ENCODE measurements at regions not wholly inside any gene's neighbourhood (a gene's known extent, or its start where the extent isn't known, plus 50 kb on each side); places are given as distances from the start of the nearest gene placed in this dataset.

- CTCF ChIA-PET, result no interaction called here
- DNase-seq, result no peak
- TF ChIP-seq, protein P1, sequence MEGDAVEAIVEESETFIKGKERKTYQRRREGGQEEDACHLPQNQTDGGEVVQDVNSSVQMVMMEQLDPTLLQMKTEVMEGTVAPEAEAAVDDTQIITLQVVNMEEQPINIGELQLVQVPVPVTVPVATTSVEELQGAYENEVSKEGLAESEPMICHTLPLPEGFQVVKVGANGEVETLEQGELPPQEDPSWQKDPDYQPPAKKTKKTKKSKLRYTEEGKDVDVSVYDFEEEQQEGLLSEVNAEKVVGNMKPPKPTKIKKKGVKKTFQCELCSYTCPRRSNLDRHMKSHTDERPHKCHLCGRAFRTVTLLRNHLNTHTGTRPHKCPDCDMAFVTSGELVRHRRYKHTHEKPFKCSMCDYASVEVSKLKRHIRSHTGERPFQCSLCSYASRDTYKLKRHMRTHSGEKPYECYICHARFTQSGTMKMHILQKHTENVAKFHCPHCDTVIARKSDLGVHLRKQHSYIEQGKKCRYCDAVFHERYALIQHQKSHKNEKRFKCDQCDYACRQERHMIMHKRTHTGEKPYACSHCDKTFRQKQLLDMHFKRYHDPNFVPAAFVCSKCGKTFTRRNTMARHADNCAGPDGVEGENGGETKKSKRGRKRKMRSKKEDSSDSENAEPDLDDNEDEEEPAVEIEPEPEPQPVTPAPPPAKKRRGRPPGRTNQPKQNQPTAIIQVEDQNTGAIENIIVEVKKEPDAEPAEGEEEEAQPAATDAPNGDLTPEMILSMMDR (IDR thresholded peaks at IDR 0.05; ENCODE audit: insufficient read depth in 1 of 2, low read depth in 1 of 2, low read length in 1 of 2, severe bottlenecking in 1 of 2, unreplicated experiment in 1 of 2), result no peak
- POLR2A ChIA-PET, result no interaction called here
- Mint-ChIP-seq H3K36me3 (ENCODE audit: insufficient read depth, unreplicated experiment) (no peaks in the 10 kb centered on the region), H3K4me3 (ENCODE audit: unreplicated experiment) (no peak overlapping the region), H3K27me3 (ENCODE audit: insufficient read depth, unreplicated experiment) (peaks cover 11% of the 10 kb centered on the region), H3K4me1 (ENCODE audit: low read depth, unreplicated experiment) (no peaks in the 10 kb centered on the region), H3K9me3 (ENCODE audit: unreplicated experiment) (no peaks in the 10 kb centered on the region), H3K27ac (ENCODE audit: unreplicated experiment) (no peak overlapping the region)
- Histone ChIP-seq H3K4me3 (ENCODE audit: low read depth, low read length) (no peak overlapping the region), H3K27me3 (replicated peaks; ENCODE audit: control insufficient read depth, insufficient read depth, low read length) (no peaks in the 10 kb centered on the region), H3K36me3 (ENCODE audit: control insufficient read depth, insufficient read depth, low read length) (no peaks in the 10 kb centered on the region), H3K4me1 (no peaks in the 10 kb centered on the region), H3K9me3 (no peaks in the 10 kb centered on the region)
- intact Hi-C loops (cut with micrococcal nuclease; ENCODE audit: unreplicated experiment), result no loop called here
- BruUV-seq (replicated peaks), result no TSS peak
Measured at GRCh38 chr1:163933437-163933836, 611.7 kb downstream of the NUF2 start.

GRCh38 chr1:163935738-163936374 lies 614.1 kb downstream of the NUF2 start:
- TF ChIP-seq, protein P1 (IDR thresholded peaks at IDR 0.05; ENCODE audit: insufficient read depth in 1 of 2, low read depth in 1 of 2, low read length in 1 of 2, severe bottlenecking in 1 of 2, unreplicated experiment in 1 of 2), result no peak
- H3K9me3 ChIP-seq, result no peaks in the 10 kb centered on the region
- no TSS peak for BruUV-seq (replicated peaks)
- no peak overlapping the region for H3K4me3 ChIP-seq (ENCODE audit: low read depth, low read length)
- H3K4me1 ChIP-seq, result no peaks in the 10 kb centered on the region
- no peak overlapping the region for H3K4me3 Mint-ChIP-seq (ENCODE audit: unreplicated experiment)
- H3K27me3 Mint-ChIP-seq (ENCODE audit: insufficient read depth, unreplicated experiment), result peaks cover 11% of the 10 kb centered on the region
- no peak for DNase-seq
- no peaks in the 10 kb centered on the region for H3K36me3 ChIP-seq (ENCODE audit: control insufficient read depth, insufficient read depth, low read length)
- ChIA-PET CTCF (no interaction called here), POLR2A (no interaction called here)
- H3K9me3 Mint-ChIP-seq (ENCODE audit: unreplicated experiment), result no peaks in the 10 kb centered on the region
- no peak overlapping the region for H3K27ac Mint-ChIP-seq (ENCODE audit: unreplicated experiment)
- intact Hi-C loops (cut with micrococcal nuclease; ENCODE audit: unreplicated experiment), result no loop called here
- H3K4me1 Mint-ChIP-seq (ENCODE audit: low read depth, unreplicated experiment), result no peaks in the 10 kb centered on the region
- no peaks in the 10 kb centered on the region for H3K27me3 ChIP-seq (replicated peaks; ENCODE audit: control insufficient read depth, insufficient read depth, low read length)
- H3K36me3 Mint-ChIP-seq (ENCODE audit: insufficient read depth, unreplicated experiment), result no peaks in the 10 kb centered on the region

- no peak for DNase-seq
- no TSS peak for BruUV-seq (replicated peaks)
- Histone ChIP-seq H3K4me3 (ENCODE audit: low read depth, low read length) (no peak overlapping the region), H3K9me3 (no peaks in the 10 kb centered on the region), H3K4me1 (no peaks in the 10 kb centered on the region), H3K36me3 (ENCODE audit: control insufficient read depth, insufficient read depth, low read length) (no peaks in the 10 kb centered on the region), H3K27me3 (replicated peaks; ENCODE audit: control insufficient read depth, insufficient read depth, low read length) (no peaks in the 10 kb centered on the region)
- no peak overlapping the region for H3K27ac Mint-ChIP-seq (ENCODE audit: unreplicated experiment)
- no peaks in the 10 kb centered on the region for H3K4me1 Mint-ChIP-seq (ENCODE audit: low read depth, unreplicated experiment)
- no peak overlapping the region for H3K4me3 Mint-ChIP-seq (ENCODE audit: unreplicated experiment)
- ChIA-PET POLR2A (no interaction called here), CTCF (no interaction called here)
- peaks cover 19% of the 10 kb centered on the region for H3K9me3 Mint-ChIP-seq (ENCODE audit: unreplicated experiment)
- no peaks in the 10 kb centered on the region for H3K27me3 Mint-ChIP-seq (ENCODE audit: insufficient read depth, unreplicated experiment)
- TF ChIP-seq, protein P1 (IDR thresholded peaks at IDR 0.05; ENCODE audit: insufficient read depth in 1 of 2, low read depth in 1 of 2, low read length in 1 of 2, severe bottlenecking in 1 of 2, unreplicated experiment in 1 of 2), result no peak
- intact Hi-C loops (cut with micrococcal nuclease; ENCODE audit: unreplicated experiment), result no loop called here
- no peaks in the 10 kb centered on the region for H3K36me3 Mint-ChIP-seq (ENCODE audit: insufficient read depth, unreplicated experiment)
Measured at GRCh38 chr1:163959622-163960021, 599.4 kb upstream of the PBX1 start.
